ACC112 (cell line): ENCODE measurements at regions not wholly inside any gene's neighbourhood (a gene's known extent, or its start where the extent isn't known, plus 50 kb on each side); places are given as distances from the start of the nearest gene placed in this dataset.

ENCODE experiments used
- H2AFZ ChIP-seq: fragments of 200-600 bp; sonication (generic); one replicate; pipeline ENCODE4 v1.6.0; 2017; ENCODE audit warnings: antibody characterized with exemption, low read length; ENCODE audit not compliant: unreplicated experiment
- H3K27ac ChIP-seq: fragments of 200-600 bp; sonication (generic); 2 replicates; pipeline ENCODE4 v1.5.1; 2014; ENCODE audit warnings: low read depth, mild to moderate bottlenecking, antibody characterized with exemption, low read length, moderate library complexity
- H3K27me3 ChIP-seq: fragments of 200-600 bp; sonication (generic); 2 replicates; pipeline ENCODE4 v1.6.1; 2014; ENCODE audit warnings: mild to moderate bottlenecking, antibody characterized with exemption, low read length, moderate library complexity, mixed read lengths; ENCODE audit not compliant: insufficient read depth
- H3K36me3 ChIP-seq: fragments of 200-600 bp; sonication (generic); 2 replicates; pipeline ENCODE4 v1.6.1; 2016; ENCODE audit warnings: mild to moderate bottlenecking, antibody characterized with exemption, low read length, moderate library complexity, mixed read lengths; ENCODE audit not compliant: insufficient read depth
- H3K4me1 ChIP-seq: fragments of 200-600 bp; sonication (generic); one replicate; pipeline ENCODE4 v1.6.1; 2016; ENCODE audit warnings: low read length, mixed read lengths; ENCODE audit not compliant: insufficient read depth, unreplicated experiment, control insufficient read depth
- H3K4me3 ChIP-seq: fragments of 200-600 bp; sonication (generic); 2 replicates; pipeline ENCODE4 v1.5.1; 2014; ENCODE audit warnings: mild to moderate bottlenecking, low read depth, low read length
- H3K79me2 ChIP-seq: fragments of 200-600 bp; sonication (generic); one replicate; pipeline ENCODE4 v1.6.0; 2016; ENCODE audit warnings: low read length; ENCODE audit not compliant: control insufficient read depth, unreplicated experiment, insufficient read depth

DNA sequence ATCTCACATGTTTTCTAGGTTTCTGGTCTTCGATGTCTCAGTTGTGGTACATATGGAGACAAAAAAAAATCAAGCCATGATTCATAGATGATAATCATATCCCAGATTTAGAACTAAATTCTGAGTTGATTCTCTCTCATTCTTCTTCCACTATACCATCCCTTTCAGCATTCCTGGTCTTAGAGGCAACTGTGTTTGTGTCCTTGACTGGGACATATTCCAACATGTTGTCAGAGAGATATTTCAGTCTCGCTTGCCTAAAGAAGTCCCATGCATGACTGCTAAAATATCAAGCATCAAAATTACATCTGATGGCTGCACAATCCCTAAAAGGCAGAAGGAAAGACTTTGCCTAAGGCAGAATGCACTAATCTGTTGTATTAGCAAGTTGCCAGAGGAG lies 236.6 kb downstream of the PSAT1 start:
- Histone ChIP-seq H3K27me3 (no peaks in the 10 kb centered on the region), H3K27ac (no peak overlapping the region), H3K79me2 (no peaks in the 10 kb centered on the region), H3K4me3 (no peak overlapping the region), H3K4me1 (no peaks in the 10 kb centered on the region), H3K36me3 (no peaks in the 10 kb centered on the region), H2AFZ (no peak overlapping the region)

DNA sequence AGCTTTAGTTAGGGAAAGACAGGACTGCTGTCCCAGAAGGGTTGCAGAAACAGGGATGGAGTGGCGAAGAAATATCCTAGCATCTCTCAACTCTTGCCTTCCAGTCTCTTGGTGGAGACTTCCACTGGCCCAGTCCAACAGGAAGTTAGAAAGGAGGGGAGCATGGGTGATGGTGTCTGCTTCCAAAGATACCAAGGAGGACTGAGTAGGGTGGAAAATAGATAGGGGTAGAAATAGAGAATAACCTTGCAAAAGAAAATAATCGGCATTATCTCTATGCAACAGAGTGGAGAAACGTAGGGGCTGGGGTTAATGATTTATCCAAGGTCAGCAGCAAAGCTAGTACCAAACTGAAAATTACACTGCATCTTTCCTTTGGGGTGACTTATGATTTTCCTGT lies 242.3 kb downstream of the PSAT1 start:
- Histone ChIP-seq H3K27ac (no peak overlapping the region), H3K36me3 (no peaks in the 10 kb centered on the region), H3K4me1 (peaks cover 8% of the 10 kb centered on the region), H2AFZ (no peak overlapping the region), H3K27me3 (no peaks in the 10 kb centered on the region), H3K79me2 (no peaks in the 10 kb centered on the region), H3K4me3 (no peak overlapping the region)

DNA sequence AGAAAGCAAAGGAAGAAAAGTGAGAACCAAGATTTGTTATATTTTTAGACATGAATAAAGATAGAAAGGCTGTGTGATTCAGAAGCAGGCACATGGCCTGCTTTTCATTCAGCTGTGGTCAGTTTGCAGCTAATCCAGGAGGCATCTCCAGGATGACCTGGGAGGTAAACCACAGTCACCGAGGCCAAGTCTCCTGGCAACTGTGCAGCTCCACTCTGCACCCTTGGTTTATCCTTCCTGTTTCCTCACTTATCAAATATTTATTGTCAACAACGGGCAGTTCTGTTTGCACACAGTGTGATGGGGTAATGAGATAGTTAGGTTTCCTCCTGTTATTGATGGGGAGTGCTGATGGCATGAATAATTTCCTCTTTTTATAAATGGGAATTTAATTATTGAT lies 243.0 kb downstream of the PSAT1 start:
- H3K27me3 ChIP-seq, result no peaks in the 10 kb centered on the region
- no peaks in the 10 kb centered on the region for H3K36me3 ChIP-seq
- H3K4me3 ChIP-seq, result no peak overlapping the region
- no peak overlapping the region for H3K27ac ChIP-seq
- H2AFZ ChIP-seq, result no peak overlapping the region
- H3K4me1 ChIP-seq, result peaks cover 8% of the 10 kb centered on the region
- H3K79me2 ChIP-seq, result no peaks in the 10 kb centered on the region

DNA sequence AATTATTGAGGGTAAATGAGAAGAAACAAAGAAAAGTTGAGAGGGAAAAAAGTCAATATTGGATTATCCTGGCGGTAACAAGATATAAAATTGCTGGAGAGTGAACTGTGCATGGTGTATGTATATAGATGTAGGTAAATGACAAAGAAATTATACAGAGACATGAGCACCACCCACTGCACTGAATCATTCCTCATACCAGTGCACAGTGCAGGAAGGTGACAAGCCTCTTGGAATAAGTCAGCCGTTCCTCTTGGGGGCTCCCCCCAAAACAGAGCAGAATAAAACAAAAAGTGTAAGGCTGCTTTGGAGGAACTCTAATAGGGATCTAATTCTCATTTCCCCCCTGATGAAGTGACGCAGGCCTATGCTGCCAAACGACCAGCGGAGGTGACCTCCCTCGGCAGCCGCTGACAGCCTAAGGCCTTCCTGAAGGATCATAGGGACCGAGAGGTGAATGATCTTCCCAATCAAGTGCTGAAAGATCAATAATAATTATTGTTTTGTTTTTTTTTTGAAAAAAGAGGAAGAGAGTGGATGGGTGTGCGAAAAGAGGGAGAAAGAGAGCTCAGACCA lies 245.0 kb downstream of the PSAT1 start:
- H3K27me3 ChIP-seq, result peaks cover 5% of the 10 kb centered on the region; the same call in 1 of the 2 replicates
- H3K79me2 ChIP-seq, result no peaks in the 10 kb centered on the region
- H3K27ac ChIP-seq, result no peak overlapping the region
- no peaks in the 10 kb centered on the region for H3K36me3 ChIP-seq
- no peak overlapping the region for H3K4me3 ChIP-seq
- H3K4me1 ChIP-seq, result peaks cover 8% of the 10 kb centered on the region
- H2AFZ ChIP-seq, result no peak overlapping the region

DNA sequence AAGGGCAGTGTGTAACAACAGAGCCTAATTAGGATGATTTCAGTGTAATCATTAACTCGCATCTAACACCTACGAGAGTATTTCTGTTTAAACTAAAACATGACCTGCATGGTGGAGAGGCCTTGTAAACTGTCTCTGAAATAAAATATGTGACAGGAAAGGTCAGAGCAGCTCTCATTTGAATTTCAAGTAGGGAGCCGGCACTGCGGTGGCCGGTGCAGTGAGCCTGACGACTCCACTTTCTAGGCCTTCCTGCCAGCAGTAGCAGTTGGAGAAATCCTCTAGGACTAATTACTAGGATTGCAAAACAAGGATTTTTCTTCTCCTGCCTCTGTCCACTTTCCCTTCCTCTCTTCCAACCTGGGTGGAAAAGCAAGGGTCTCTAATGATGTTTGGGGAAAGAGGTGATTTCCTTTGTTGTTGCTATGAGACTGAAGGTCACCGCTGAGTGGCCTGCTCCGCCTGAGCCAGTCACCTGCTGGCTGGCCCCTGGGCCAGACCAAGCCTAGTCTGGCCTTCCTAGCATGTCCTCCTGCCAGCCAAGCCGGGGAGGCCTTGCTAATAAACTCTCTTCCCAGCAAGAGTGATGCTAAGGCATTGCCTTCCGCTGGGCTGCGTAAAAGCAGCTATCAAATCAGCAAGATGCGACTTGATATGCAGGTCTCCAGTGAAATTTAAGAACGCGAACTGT lies 245.7 kb downstream of the PSAT1 start:
- no peaks in the 10 kb centered on the region for H3K36me3 ChIP-seq
- peaks cover 10% of the 10 kb centered on the region; the same call in 1 of the 2 replicates for H3K27me3 ChIP-seq
- peaks cover 8% of the 10 kb centered on the region for H3K4me1 ChIP-seq
- H2AFZ ChIP-seq, result no peak overlapping the region
- H3K27ac ChIP-seq, result no peak overlapping the region
- no peak overlapping the region for H3K4me3 ChIP-seq
- no peaks in the 10 kb centered on the region for H3K79me2 ChIP-seq

DNA sequence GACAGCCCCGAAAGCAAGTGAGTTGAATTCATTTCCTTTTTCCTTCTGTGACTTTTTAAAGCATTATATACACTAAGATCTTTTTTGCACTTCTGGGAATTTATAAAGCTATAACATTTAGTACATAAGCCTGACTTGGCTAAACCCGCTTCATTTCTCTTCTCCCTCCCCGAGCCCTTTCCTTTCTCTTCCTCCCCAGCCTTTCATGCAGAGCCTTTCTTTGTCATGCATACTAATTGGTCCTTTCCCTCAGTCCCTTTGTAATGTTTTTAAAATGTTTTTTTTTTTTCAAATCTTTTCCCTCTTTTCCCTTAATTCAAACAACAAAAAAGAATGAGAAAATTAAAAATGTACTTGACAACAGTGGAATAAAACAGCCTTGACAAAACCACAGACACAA lies 246.4 kb downstream of the PSAT1 start:
- Histone ChIP-seq H3K36me3 (no peaks in the 10 kb centered on the region), H3K27ac (no peak overlapping the region), H2AFZ (no peak overlapping the region), H3K79me2 (no peaks in the 10 kb centered on the region), H3K4me1 (peaks cover 8% of the 10 kb centered on the region), H3K4me3 (no peak overlapping the region), H3K27me3 (peaks cover 10% of the 10 kb centered on the region; the same call in 1 of the 2 replicates)

DNA sequence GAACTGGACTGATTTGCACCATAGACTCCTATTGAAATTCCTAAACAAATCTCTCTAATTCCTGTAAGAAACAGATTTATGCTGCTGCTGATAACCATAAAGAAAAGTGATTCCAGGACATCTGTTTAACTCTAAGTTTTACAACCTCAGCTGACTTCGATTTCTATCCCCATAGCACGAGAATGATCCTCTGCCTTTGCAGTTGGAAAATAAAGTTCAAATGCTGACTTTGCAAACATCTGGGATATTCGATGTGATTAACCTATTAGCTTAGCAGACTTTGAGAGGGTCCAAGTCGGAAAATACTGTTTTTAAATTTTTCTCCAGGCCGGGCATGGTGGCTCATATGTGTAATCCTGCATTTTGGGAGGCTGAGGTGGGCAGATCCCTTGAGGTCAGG lies 247.3 kb downstream of the PSAT1 start:
- Histone ChIP-seq H3K27ac (no peak overlapping the region), H3K27me3 (peaks cover 10% of the 10 kb centered on the region; the same call in 1 of the 2 replicates), H3K36me3 (no peaks in the 10 kb centered on the region), H3K4me3 (no peak overlapping the region), H2AFZ (no peak overlapping the region), H3K4me1 (peaks cover 8% of the 10 kb centered on the region), H3K79me2 (no peaks in the 10 kb centered on the region)

DNA sequence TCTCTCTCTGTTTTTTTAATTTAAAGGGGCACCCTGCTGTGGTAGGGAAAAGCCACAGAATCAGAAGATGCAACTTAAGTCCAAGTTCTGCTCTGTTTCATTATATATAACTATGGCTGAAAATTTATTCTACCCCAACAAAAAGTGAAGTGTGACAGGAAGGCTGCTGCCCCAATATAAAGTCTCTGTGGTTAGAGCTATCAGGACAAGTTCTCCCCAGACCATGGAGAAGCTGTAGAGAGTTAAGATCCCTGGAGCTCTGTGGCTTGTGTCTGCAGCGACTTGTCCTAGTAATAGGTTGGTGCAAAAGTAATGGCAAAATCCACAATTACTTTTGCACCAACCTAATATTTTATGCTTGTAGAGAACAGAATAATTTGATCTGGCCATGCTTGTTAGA lies 250.9 kb downstream of the PSAT1 start:
- H2AFZ ChIP-seq, result no peak overlapping the region
- no peak overlapping the region for H3K27ac ChIP-seq
- no peaks in the 10 kb centered on the region for H3K36me3 ChIP-seq
- no peaks in the 10 kb centered on the region for H3K4me1 ChIP-seq
- H3K27me3 ChIP-seq, result peaks cover 10% of the 10 kb centered on the region; the same call in 1 of the 2 replicates
- no peak overlapping the region for H3K4me3 ChIP-seq
- H3K79me2 ChIP-seq, result no peaks in the 10 kb centered on the region

DNA sequence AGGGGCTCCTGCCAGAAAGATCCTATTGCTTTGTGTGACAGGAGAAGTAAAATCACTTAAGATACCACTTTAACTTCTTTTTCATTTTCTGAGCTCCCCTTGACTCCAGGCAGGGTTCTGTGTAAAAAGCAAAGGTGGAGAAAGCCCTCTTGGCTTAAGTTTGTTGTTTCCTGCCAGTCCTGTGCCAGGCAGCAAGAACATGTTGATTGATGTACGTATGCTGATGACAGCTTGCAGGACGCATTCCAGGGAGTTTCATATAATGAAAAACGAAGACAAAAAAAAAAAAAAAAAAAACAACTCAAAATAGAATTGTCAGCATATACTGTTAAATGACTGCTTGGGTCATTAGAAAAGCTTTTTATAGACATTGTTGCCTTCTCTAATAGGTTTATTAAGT lies 251.7 kb downstream of the PSAT1 start:
- H3K79me2 ChIP-seq, result no peaks in the 10 kb centered on the region
- no peak overlapping the region for H3K4me3 ChIP-seq
- H2AFZ ChIP-seq, result no peak overlapping the region
- no peaks in the 10 kb centered on the region for H3K36me3 ChIP-seq
- no peak overlapping the region for H3K27ac ChIP-seq
- no peaks in the 10 kb centered on the region for H3K4me1 ChIP-seq
- H3K27me3 ChIP-seq, result peaks cover 10% of the 10 kb centered on the region; the same call in 1 of the 2 replicates

DNA sequence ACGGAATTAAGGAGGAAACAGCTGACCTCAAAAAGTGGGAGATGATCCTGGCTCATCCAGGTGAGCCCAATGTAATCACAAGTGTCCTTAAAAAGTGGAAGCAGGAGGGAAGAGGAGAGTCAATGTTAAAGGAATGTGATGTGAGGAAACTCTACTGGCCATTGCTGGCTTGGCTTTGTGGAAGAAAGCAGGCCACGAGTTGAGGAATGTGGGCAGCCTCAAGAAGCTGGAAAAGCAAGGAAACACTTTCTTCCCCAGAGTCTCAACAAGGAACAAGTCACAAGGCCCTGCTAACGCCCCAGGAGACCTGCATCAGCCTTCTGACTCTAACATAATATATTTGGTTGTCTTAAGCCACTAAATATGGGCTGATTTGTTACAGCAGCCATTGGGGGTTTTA lies 252.8 kb downstream of the PSAT1 start:
- Histone ChIP-seq H3K4me1 (no peaks in the 10 kb centered on the region), H3K79me2 (no peaks in the 10 kb centered on the region), H3K27ac (no peak overlapping the region), H2AFZ (no peak overlapping the region), H3K4me3 (no peak overlapping the region), H3K27me3 (peaks cover 10% of the 10 kb centered on the region; the same call in 1 of the 2 replicates), H3K36me3 (no peaks in the 10 kb centered on the region)

DNA sequence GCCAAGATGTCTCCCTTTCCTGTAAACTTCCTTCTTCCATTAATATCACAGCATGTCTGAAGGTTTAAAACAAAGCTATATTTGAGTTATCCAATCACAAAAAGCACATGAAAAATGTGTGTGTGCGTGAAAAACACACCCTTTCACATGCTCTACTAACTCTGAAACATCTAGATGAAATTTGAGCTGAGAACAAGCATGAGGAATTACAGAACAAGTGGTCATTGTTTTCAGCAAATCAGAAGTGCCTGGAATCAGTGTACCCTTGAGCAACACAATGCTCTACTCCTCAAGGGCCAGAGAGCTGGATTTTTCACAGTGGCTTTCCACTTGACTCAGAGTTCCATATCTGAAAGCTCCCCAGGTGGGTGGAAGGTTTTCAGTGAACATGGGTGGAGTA lies 255.9 kb downstream of the PSAT1 start:
- Histone ChIP-seq H2AFZ (no peak overlapping the region), H3K27ac (no peak overlapping the region), H3K4me1 (no peaks in the 10 kb centered on the region), H3K27me3 (no peaks in the 10 kb centered on the region), H3K36me3 (no peaks in the 10 kb centered on the region), H3K79me2 (no peaks in the 10 kb centered on the region), H3K4me3 (no peak overlapping the region)
